ENCODE measurements at regions not wholly inside any gene's neighbourhood (a gene's known extent, or its start where the extent isn't known, plus 50 kb on each side); places are given as distances from the start of the nearest gene placed in this dataset.

DNA sequence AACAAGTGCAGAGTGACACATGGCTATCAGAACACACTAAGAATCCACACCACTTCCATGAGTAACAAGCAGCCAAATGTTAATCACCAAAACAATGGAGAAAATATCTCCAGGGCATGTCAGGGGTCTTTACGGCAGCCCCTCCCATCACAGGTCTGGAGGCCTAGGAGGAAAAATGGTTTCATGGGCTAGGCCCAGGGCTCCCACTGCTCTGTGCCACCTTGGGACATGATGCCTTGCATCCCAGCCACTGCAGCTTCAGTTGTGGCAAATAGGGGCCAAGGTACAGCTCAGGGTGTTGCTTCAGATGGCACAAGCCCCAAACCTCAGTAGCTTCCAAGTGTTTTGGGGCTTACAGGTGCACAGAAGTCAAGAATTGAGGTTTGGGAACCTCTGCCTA is 66.6 kb downstream of the NEURL3 start:
- TF ChIP-seq, protein P1, sequence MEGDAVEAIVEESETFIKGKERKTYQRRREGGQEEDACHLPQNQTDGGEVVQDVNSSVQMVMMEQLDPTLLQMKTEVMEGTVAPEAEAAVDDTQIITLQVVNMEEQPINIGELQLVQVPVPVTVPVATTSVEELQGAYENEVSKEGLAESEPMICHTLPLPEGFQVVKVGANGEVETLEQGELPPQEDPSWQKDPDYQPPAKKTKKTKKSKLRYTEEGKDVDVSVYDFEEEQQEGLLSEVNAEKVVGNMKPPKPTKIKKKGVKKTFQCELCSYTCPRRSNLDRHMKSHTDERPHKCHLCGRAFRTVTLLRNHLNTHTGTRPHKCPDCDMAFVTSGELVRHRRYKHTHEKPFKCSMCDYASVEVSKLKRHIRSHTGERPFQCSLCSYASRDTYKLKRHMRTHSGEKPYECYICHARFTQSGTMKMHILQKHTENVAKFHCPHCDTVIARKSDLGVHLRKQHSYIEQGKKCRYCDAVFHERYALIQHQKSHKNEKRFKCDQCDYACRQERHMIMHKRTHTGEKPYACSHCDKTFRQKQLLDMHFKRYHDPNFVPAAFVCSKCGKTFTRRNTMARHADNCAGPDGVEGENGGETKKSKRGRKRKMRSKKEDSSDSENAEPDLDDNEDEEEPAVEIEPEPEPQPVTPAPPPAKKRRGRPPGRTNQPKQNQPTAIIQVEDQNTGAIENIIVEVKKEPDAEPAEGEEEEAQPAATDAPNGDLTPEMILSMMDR (conservative IDR thresholded peaks at IDR 0.05): no peak
- no peak for TF ChIP-seq ZFX (IDR thresholded peaks at IDR 0.05)

Measured in C4-2B (cell line).